HG03108 (cell line): ENCODE measurements at regions not wholly inside any gene's neighbourhood (a gene's known extent, or its start where the extent isn't known, plus 50 kb on each side); places are given as distances from the start of the nearest gene placed in this dataset.

ENCODE experiments used
- ATAC-seq: cut with Tn5 transposase; IDR thresholded peaks from one replicate; pipeline ENCODE4 v1.9.1; 2021; ENCODE audit warnings: moderate library complexity; ENCODE audit not compliant: unreplicated experiment

GRCh38 chr14:86882818-86883217 is 1110.2 kb downstream of the GALC start:
- no peak for ATAC-seq

GRCh38 chr14:86865934-86866333 is 1127.0 kb downstream of the GALC start:
- no peak for ATAC-seq

GRCh38 chr14:86858591-86858990 is 1134.4 kb downstream of the GALC start:
- no peak for ATAC-seq

GRCh38 chr14:86858031-86858430 is 1135.0 kb downstream of the GALC start:
- ATAC-seq = no peak

GRCh38 chr14:86852530-86852929 is 1140.5 kb downstream of the GALC start:
- no peak for ATAC-seq

GRCh38 chr14:86847140-86847539 is 1145.8 kb downstream of the GALC start:
- ATAC-seq = no peak

GRCh38 chr14:86838363-86838762 is 1154.6 kb downstream of the GALC start:
- ATAC-seq = no peak

- ATAC-seq = no peak
These were observed 1166.3 kb downstream of the GALC start for GRCh38 chr14:86826661-86827060.

- no peak for ATAC-seq
These were observed 1168.8 kb downstream of the GALC start for GRCh38 chr14:86824167-86824566.

- no peak for ATAC-seq
These were observed 1169.4 kb downstream of the GALC start for GRCh38 chr14:86823581-86823980.

GRCh38 chr14:86815341-86815740 is 1177.6 kb downstream of the GALC start:
- no peak for ATAC-seq

- ATAC-seq = no peak
These were observed 1190.3 kb downstream of the GALC start for GRCh38 chr14:86802726-86803125.

GRCh38 chr14:86799244-86799647 is 1193.7 kb downstream of the GALC start:
- no peak for ATAC-seq

GRCh38 chr14:86798330-86798729 is 1194.7 kb downstream of the GALC start:
- no peak for ATAC-seq

GRCh38 chr14:86797075-86797351 is 1196.0 kb downstream of the GALC start:
- no peak for ATAC-seq

GRCh38 chr14:86796221-86797074 is 1196.5 kb downstream of the GALC start:
- ATAC-seq = no peak

- ATAC-seq = no peak
These were observed 1198.3 kb downstream of the GALC start for GRCh38 chr14:86794689-86795088.

GRCh38 chr14:86790408-86791364 is 1202.3 kb downstream of the GALC start:
- no peak for ATAC-seq

- no peak for ATAC-seq
These were observed 1204.8 kb downstream of the GALC start for GRCh38 chr14:86788224-86788623.

GRCh38 chr14:86787717-86788116 is 1205.3 kb downstream of the GALC start:
- ATAC-seq = no peak

- ATAC-seq = no peak
These were observed 1210.8 kb downstream of the GALC start for GRCh38 chr14:86782092-86782580.
